ENCODE measurements at regions not wholly inside any gene's neighbourhood (a gene's known extent, or its start where the extent isn't known, plus 50 kb on each side); places are given as distances from the start of the nearest gene placed in this dataset.
"Not testable (repeated sequence)": the region's sequence is repeated elsewhere in the genome, so short reads cannot be mapped to it uniquely, and the experiment has no call there.

DNA sequence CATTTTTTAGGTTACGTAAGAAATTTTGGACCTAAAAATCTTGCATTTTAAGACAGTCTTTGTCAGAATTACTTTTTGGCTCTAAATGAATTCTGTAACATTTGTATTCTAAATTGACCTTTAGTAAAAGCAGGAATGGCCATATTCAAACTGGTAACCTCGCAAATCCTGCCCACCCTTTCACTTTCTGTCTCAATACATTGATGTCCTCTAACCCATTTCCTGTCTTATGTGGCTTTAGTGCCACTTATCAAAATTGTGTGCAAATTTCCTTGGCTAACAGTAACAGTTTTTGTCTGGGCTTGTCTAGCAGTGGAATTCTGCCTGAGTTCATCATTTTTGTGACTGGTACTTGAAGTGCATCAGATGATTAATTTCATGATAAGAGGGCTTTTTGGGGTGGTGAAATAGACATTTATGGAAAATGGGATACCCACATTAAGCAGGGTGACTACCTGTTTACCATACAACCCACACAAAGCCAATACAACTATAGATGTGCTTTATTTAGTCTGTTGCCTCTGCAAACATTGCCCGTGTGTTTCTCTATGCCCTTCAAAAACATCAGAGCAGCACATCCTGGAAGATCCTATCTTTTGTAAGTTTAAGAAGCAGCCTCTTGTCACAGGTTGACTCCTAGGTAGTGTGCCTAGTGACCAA, 98.7 kb upstream of the FAM72C start:
- ATAC-seq = not testable (repeated sequence)

DNA sequence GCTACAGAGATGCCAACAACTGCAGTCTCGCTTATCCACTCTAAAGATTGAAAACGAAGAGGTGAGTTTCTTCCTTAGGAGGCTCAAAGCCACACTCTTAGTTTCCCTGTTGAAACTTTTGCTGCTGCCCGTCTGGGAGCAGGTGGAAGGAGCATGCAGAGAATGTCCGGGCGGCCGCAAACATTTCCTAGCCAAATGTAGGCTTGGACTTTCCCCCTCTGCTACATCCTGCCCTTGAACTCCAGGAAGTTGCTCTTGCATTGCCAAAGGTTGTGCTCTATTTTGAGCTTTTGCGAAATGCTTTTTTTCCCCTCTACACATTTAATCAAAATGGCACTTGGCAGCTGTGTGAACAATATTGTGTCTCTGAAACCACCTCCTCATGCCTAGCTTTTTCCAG, 95.3 kb upstream of the FAM72C start:
- H3K4me3 ChIP-seq; H3K9me3 ChIP-seq; H3K27ac ChIP-seq; H3K4me1 ChIP-seq; DNase-seq; intact Hi-C loops (cut with DNase I); H3K36me3 ChIP-seq; H3K27me3 ChIP-seq: not testable (repeated sequence)
- WGBS, 4 donors = no CpG with 5 or more reads among the region's 7 CpGs
- ATAC-seq = peak in 3 of 4 donors; percentile 16 to 58 (median 21)

More for the DNA sequence above, 98.7 kb upstream of the FAM72C start:
- DNase-seq; H3K9me3 ChIP-seq; H3K36me3 ChIP-seq; H3K27ac ChIP-seq; H3K27me3 ChIP-seq; intact Hi-C loops (cut with DNase I); H3K4me1 ChIP-seq; H3K4me3 ChIP-seq: not testable (repeated sequence)
- no CpG with 5 or more reads among the region's 3 CpGs for WGBS, 4 donors

DNA sequence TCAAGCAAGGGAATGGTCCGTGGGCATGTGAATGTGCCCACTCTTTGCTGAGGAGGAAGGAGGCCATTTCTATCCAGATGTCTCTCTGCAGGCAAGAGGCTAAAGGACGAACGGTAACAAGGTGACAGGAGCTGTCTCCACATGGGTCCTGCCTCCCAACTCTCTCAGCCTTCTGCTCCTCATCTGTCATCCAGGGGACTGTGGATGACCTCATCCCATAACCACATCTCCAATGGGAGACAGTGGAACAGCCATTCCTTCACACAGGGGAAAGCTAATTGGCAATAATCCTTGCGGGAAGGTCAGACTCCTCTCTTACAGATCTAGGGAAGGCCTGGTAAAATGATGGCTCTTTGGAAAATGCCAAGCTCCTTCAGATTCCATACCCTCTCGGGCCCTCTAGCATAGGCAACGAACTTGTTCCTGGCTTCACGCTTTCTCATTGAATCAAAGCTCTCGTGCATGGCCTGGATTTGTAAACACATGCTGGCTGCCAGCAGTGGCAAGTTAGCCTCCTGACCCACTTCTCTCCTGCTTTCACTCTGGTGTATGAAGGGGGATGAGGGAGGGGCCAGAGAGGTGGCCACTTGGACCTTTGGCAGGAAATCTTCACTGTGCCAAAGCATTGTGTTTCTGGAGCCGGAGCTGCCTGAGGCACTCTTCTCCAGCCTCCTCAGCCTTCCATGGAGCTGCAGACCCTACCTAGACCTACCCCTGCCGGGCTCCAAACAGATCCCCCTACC, 94.5 kb upstream of the FAM72C start:
- H3K27ac ChIP-seq; H3K9me3 ChIP-seq; DNase-seq; H3K4me3 ChIP-seq; H3K36me3 ChIP-seq; H3K4me1 ChIP-seq; H3K27me3 ChIP-seq; intact Hi-C loops (cut with DNase I): not testable (repeated sequence)
- peak in 3 of 4 donors; percentile 57 to 69 (median 57) for ATAC-seq
- 34 to 44% (median 43%) methylated on average over 4 of the region's 10 CpGs; no CpG with 5 or more reads in 1 of the 4 donors for WGBS, 4 donors

DNA sequence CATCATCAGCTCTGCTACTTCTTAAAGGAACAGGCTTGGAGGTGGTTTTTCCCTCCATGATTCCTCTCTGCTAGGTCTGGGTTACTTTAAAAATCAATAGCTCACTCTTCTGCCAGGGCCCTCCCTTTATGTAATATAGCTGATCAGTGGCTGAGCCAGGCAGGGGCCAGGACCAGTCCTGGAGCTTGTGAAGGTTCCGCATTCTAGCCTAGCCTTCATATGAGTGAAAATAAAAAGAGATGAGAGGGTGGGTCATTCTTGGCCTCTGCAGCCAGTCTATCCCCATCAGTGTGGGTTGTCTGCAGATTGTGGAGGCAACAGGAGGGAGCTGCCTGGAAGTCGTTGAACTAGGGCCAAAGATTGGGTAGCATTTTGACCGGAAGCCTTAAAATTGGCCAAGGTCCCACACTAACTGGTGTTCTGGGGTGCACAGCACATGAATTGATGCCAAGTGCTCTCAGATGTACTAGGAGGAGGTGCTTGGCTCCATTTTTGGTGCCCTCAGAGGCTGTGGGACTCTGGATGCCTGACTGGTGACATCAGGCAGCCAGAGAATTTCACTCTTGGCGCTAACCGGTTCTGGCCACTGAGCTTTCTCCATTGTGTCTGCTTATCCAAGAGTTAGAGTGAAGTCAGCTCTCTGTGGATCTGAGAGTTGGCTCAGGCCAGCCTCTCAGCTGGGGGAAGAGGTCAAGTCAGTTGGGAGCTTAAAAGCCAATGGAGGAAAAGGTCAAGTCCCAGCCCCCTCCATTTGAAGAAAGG, 93.7 kb upstream of the FAM72C start:
- H3K4me1 ChIP-seq; H3K9me3 ChIP-seq; H3K27ac ChIP-seq; intact Hi-C loops (cut with DNase I); H3K4me3 ChIP-seq; H3K36me3 ChIP-seq; DNase-seq; H3K27me3 ChIP-seq: not testable (repeated sequence)
- ATAC-seq = peak; percentile 93 to 95 (median 94)
- no CpG with 5 or more reads among the region's 5 CpGs for WGBS, 4 donors

DNA sequence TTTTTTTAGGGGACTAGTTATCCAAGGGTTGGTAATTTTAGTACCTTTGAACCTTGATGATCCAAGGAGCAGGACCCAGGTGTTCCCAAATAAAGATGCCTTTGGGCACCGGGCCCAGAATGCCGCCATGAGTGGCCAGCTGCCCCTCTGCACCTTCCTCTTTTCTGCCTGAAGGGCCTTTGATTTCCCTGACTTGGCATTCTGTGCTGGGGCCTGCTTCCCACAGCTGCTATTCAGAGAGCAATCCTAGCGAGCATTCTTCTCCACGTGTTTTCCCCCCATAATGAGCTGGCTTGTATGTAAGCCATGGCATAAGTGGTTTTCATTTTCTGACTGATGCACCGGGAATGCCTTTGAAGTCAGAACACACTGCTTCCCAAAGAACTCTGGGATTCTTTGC, 77.6 kb upstream of the FAM72C start:
- H3K9me3 ChIP-seq; H3K4me3 ChIP-seq; H3K27ac ChIP-seq; H3K27me3 ChIP-seq; intact Hi-C loops (cut with DNase I); DNase-seq; H3K4me1 ChIP-seq; H3K36me3 ChIP-seq: not testable (repeated sequence)
- WGBS, 4 donors = no CpG with 5 or more reads among the region's 5 CpGs
- peak in 3 of 4 donors; percentile 41 to 72 (median 57) for ATAC-seq

DNA sequence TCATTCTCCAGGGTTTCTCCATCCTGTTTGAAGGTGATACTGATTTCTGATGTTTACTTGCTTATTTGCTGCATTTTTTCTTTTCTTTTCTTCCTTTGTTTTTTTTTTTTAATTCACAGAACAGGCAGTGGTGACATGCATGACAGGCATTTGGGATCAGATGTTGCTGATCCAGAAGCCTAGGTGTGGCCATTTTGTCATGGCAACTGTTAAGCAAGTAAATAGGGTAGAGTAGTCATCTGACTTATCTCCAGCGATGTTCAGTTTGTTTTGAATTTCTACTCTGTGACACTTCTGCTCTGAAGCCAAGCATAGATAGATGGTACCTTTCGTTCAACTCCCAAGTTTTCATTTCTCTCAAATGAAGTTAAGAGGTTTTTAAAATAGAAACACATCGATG, 74.9 kb upstream of the FAM72C start:
- not testable (repeated sequence) for H3K36me3 ChIP-seq
- no CpG with 5 or more reads among the region's 3 CpGs for WGBS, 4 donors

More for the DNA sequence above, 74.9 kb upstream of the FAM72C start:
- H3K27me3 ChIP-seq; ATAC-seq; H3K4me1 ChIP-seq; intact Hi-C loops (cut with DNase I); H3K27ac ChIP-seq; H3K4me3 ChIP-seq; DNase-seq; H3K9me3 ChIP-seq: not testable (repeated sequence)
